ENCODE measurements at regions not wholly inside any gene's neighbourhood (a gene's known extent, or its start where the extent isn't known, plus 50 kb on each side); places are given as distances from the start of the nearest gene placed in this dataset.
"Not testable (repeated sequence)": the region's sequence is repeated elsewhere in the genome, so short reads cannot be mapped to it uniquely, and the experiment has no call there.

DNA sequence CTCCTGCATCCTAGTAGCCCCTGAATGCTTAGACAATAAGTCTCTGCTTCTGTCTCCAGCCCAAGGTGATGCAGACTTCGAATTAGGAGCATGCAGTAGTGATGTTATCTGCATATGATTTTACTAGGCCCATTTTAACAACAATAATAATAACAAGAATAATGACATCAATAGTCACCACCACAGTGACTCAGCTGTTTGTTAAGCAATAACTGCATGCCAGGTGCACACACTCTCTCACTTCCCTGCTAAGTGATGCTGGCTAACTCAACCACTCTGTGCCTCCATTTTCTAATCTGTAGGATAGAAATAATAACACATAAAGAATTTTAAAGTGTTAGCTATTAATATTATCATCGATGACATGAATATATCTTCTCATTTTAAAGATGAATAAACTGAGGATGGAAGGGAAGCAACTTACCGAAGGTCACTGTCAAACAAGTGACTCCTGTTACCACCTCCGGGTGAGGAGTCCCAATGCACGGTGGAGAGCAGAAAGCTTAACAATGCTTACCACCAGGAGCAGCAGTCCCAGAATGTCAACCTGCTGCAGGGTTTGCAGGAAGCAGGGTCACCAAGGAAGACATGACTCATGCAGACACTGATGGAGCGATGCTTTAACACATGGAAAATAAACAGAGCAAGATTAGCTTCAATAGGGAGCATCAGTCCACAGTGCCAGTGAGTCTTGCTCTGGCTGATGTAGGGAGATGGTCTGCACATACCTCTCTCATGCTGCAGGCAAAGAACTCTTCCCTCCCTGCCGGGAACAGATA is 290.2 kb downstream of the SPATA17 start:
- no peak for DNase-seq

DNA sequence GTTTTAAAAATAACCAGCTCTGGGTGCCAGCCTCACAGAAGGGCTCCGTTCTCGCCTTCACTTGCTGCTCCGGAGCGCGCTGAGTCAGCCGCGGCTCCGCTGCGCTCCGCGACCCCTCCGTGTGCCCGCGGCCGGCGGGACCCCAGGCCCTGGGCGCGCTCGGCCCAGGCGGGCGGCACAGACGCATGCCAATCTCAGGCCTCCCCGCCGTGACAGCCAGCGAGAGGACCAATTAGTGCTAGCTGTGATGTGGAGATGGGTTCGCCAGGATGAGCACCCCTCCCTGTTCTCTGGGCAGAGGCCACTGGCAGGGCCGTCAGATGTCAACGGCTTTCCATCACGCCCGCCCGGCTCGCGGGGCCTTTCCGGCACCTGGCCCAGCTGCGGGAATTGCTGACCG is 293.8 kb downstream of the SPATA17 start:
- DNase-seq, result no peak

DNA sequence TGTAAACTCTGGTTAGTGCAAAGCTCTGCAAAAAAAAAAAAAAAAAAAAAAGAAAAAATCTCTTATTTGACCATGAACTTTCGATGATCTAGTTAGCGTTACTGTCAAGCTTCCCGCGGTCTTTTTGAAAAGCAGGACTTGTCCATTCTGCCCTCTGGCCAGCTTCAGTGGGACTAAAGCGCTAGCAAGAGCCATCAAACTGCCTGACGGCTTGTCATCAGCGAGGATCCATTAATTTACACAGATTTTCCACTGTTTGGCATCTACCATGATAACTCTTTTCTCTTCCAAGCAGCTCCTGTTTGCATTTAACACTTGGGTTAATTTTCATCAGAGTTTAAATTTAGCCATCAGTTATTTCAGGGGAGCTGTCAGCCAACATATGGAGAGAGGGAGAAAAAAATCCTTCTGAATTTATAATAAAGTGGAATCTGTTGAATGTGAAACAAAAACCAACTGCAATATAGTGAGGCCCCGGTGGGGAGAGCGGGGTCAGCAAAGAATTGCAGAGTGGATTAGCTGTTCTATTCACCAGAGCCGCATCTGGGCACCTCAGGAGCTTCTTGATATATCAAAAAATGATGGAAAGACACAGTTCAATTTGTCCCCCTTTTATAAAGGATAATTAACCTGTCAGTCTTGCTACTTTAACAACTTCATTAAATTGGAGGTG is 298.2 kb downstream of the SPATA17 start:
- DNase-seq, result no peak

DNA sequence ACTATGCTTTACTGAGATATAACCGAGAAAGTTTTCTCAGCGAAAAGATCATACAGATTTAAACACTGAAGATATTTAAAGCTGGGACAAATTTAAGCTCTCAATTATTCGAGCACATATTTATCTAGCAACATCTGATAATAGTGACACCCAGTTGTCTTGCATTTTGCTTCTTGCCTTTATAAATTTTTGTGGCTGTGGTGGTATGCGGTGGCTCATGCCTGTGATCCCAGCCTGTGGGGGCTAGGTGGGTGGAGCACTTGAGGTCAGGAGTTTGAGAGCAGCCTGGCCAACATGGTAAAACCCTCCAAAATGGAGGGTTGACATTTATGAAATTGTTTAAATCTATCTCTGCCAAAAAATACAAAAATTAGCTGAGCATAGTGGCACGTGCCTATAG is 312.2 kb downstream of the SPATA17 start:
- DNase-seq, result no peak

DNA sequence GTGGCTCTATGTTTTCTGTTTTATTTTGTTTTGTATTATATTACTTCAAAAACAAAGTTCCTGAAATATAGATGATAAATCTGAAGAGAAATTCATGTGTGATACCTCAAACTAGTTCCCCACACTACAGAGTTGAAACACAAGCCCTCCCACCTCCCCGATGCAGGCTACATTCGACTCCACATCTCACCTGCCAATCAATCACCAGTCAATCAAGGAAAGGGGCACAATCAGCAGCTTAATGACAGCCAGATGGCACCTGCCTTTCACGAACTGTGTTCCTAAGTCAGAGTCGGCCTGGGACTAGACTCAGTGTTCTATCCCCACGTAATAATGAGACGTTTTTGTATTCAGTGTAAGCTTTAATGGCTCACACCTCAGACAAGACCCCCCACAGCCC is 313.4 kb downstream of the SPATA17 start:
- DNase-seq, result no peak

DNA sequence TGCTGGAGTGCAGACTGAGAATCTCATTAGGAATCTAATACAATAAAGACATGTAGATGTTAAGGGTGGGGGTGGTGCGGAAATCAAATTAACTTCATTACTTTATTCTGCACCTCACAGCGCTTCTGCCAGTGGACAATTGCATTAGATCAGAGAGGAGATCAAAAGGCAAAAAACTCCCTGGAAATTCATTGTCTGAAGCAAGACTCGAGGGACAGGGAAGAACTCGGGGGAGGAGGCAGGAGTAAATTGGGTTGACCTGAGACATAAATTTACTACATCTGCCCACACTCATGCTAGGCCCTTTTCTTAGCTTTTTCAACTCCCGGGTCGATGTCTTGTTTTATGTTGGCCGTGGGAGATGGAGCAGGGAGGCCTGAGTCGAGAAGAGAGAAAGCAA is 315.4 kb downstream of the SPATA17 start:
- DNase-seq, result no peak

DNA sequence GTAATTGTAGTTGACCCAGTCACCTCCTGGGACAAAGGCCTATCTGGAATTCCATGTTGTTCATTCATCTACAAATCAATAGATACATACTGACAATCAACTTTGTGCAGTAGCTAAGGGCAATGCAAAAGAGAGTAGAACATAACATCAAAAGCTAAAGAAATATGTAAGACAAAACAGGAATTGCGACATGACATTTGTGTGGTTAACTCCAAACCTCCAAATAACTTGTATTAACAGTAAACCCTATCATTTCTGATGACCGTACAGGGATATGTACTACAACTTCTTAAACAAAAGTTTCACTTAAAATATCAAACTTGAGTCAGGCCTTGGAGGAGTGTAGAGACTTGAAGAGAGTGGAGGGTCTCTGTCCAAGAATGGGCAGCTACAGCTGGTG is 317.6 kb downstream of the SPATA17 start:
- DNase-seq, result no peak

DNA sequence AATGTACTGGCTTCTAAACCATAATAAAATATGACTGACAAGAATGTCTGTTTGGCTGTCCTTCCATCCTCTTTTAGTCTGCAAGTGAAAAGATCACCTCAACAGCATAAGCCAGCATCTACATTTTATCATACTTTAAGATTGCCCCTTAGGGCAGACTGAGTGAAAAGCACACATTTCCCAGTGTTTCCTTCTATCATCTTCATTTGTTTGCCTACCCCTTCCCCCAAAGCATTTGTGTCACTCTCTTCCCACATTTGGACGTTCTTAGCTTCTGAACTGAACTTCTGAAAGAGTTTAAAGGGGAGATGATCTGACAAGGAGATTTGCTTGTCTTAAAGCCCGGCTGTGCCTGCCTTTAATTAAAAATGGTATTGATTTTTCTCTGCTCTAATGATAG is 322.2 kb downstream of the SPATA17 start:
- DNase-seq, result no peak

DNA sequence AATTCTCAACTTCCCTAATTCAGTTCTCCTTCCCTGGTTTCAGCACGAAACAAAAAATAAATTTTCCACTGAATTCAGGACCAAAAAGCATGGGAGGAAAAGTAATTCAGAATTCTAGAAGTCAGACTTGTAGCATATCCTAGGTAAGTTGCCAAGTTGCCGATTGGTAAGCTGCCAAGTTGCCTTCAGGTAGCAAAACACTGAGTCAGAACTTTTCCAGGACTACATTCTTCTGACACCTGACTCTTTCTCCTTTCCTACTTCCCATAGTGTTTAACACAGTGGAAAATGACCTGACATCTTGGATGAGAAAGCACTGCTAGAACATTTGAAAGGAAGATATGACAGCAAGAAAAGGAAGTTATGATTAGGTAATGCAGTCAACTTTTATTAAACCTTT is 322.8 kb downstream of the SPATA17 start:
- no peak for DNase-seq

DNA sequence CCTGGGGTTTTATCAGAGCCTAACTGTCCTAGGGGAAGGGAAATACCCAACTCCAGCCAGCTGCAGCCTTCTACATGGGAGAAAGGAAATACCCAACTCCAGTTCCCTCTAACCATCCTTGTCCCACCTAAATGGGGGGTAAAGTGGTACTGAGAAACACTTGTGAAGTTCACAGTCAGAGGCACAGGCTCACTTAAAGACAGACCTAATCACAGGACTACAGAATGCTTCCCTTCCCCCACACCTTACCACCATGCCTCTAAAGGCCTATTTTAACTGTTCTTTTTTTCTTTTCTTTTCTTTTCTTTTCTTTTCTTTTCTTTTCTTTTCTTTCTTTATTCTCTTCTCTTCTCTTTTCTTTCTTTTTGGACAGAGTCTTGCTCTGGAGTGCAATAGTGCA is 324.6 kb downstream of the SPATA17 start:
- DNase-seq, result no peak

DNA sequence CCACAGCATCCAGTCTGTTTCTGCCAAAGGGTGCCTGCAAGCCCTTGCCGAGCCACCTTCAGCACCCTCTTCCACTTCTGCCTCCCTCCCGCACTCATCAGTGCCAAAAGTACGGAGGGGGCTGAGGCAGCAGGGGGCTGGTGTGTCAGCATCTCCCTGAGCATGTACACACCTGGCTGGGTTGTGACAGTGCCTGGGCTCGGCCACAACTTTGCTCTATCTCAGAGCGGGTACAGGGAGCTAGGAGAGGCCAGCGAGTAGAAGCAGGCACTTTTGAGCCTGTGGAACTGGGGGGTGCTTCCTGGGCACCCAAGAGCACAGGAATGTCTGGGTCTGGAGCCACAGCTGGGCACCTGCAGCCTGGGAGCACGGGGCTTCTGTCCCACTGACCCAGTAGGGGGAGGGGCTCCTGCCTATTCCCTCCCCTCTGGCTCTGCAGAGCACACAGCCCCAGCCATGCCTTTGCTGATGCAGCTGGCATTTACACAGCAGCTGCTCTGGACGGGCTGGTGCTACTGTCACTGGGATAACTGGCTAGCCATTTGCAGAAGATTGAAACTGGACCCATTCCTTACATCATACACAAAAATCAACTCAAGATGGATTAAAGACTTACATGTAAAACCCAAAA is 319.8 kb upstream of the RRP15 start:
- DNase-seq, result no peak

DNA sequence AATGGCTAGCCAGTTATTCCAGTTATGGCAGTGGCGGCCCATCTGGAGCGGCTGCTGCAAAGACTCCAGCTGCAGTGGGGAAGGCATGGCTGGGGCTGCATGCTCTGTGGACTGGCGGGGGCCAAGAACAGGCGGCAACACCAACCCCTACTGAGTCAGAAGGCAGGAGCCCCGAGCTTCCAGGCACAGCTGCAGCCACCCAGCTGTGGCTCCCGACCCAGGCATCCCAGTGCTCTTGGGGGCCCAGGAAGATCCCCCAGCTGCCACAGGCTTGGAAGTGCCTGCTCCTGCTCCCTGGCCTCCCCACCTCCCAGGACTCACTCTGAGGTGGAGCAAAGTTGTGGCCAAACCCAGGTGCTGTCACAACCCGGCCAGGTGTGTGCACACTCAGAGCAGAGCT is 317.0 kb upstream of the RRP15 start:
- DNase-seq, result no peak

DNA sequence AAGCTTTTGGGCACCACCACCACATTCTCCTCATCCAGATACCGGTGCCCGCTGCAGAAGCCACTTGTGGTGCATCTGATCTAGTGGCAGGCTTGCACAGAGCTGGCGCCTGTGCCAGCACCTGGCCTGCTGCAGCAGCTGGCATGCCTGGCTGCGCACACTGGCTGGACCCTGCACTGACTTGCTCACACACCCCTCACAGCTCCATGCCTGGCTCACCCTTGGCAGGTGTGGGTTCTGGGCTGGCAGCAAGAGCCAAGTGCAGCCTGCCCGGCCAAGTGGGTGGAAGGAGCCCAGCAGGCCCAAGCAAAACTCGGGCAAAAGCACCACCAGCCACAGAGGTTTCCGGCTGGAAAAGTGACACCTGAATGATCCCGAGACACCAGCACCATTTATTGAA is 315.7 kb upstream of the RRP15 start:
- no peak for DNase-seq

DNA sequence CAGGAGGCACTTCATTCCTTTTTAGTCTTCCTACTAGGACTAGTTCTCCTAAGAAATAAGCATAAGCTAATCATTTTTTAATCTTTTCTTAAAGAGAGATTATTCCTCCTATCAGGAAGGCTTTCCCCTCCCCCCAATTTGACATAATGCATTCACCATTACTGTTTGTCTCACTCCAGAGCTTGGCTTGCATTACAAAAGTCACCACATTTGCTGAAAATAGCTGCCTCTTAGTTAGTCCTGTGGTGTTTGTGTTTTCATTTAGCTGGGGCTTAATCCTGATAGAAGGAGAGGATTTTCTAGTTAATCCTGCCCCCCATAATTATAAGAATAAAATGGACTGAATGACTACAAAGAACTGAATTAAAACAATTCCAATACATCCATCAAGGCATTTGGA is 307.1 kb upstream of the RRP15 start:
- no peak for DNase-seq

DNA sequence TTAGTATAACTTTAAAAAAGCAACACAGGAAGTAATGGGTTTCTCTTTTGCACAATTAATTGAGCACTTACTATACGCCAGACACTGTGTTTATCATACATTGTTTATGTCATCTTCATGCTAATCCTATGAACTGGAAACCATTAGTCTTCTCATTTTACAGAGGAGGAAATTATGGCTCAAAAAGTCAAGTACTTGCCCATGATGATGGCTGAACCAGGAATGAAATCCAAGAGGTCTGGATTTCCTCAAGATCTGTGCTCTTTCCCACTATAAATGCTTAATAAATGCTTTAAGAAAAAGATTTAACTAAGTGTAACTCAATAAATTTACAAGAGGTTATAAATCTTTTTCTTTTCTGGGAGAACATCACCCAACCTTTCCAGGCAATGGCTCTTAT is 303.7 kb upstream of the RRP15 start:
- DNase-seq, result no peak

DNA sequence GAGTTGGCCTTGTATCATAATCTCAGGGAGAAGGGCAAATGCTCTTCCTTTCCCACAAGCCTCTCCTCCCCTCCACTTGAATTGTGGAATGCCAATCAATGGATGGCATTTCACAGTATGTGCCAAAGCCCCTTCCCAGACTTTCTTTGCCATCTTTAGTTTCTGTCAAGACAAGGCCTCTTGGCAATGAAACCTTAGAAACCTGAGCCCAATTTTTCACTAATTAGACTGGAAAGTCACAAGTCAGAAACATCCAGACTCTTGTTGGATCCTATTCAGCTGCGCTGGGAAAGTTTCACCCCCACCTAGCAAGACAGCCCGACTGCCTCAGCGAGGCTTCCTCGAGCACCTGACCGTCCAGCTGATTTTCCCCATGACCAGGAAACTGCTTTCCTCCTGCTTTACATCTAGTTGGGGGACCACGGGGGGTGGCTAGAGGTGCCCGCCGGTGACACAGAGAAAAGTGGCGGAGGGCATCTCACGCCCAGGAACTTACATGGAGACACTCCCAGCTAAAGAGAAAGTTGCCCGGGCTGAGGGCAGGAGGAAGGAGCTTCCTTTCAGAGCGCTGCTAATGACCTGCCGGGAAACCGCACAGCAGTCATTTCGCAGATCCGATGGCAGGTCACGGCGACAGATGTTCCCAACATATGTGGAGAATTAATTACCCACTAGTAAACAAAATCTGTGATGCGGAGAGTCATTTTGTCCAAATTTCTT is 302.6 kb upstream of the RRP15 start:
- DNase-seq, result no peak

DNA sequence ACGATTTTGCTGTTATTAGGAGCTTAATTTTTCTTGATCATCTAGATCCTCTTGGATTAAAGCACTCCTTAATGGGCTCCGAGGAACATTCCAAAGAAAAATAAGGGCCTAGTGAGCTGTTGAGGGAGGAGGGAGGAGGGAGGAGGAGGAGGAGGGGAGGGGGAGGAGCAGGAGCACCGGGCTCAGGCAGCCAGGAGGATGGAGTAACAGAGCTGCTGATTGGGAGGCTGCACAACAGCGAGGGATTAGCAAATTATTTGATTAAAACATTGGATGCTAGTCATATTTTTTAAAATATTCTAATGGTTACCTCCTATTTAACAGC is 302.1 kb upstream of the RRP15 start:
- no peak for DNase-seq

DNA sequence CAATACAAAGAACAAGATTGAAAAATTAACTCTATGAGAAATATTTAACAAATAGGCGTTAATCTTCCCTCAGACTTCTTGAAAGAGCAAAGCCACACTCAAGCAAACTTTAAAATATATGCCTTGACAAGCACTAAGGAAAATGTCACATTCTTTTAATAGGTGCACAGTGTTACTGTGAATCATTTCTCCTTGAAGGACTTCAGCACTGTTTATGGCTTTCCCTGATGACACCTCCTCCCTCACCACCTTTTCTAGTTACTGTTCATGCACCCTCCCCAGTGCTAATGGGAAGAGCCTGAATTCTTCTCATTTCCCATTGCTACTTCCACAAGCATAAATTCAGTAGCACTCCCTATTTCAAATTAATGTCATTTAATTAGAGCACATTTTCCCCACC is 299.5 kb upstream of the RRP15 start:
- no peak for DNase-seq

DNA sequence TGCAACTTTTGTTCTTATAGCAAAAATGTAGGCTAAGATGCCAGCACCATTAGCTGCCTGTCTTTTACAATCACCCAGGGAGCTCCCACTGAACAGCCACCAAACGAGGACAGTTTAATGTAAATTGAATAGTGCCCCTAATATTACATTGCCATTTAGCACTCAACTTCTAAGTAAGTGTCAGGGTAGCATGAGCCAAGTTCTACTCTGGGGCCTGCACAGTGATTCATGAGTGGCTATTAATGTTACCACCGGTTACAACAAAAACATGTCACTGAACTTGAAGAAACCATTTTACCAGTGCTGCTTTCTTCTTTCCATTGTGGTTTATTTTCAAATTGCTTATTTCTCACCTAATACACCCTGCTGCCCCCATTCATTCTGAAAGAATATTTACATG is 295.6 kb upstream of the RRP15 start:
- DNase-seq, result no peak

DNA sequence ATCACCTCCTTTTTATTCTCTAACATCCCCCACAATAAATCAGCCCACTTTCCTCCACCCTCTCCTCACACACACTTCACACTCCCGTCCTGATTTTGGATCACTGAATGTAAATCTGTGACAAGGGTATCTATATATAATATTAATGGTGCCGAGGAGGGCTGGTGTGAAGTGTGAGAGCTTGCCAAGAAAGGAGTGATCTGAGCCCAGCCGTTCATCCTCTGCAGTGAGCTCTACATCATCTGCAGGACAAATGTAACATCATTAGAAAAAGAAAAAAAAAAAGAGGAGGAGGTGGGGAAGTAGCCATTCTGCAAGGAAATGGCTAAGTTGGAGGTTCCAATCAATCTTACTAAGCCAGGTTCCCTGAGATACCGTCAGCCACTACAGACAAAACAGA is 291.7 kb upstream of the RRP15 start:
- DNase-seq, result no peak

DNA sequence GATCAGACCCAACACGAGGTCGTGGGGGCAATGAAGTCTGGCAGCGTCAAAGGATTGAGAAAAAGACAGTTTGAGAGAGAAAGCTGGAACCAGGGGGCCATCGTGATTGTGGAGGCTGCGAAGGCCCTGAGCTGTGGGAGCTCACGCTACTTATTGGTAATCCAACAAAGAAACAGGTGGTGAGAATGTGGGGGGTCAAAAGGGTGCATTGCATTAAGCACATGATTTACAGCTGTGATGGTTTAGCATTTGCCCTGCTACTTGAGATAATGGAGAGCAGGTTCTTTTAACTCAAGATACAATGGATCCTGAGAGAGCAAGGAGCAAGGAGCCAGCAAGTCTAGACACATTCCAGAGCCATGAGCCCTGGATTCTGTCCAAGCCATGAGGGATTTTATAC is 276.8 kb upstream of the RRP15 start:
- not testable (repeated sequence) for DNase-seq

DNA sequence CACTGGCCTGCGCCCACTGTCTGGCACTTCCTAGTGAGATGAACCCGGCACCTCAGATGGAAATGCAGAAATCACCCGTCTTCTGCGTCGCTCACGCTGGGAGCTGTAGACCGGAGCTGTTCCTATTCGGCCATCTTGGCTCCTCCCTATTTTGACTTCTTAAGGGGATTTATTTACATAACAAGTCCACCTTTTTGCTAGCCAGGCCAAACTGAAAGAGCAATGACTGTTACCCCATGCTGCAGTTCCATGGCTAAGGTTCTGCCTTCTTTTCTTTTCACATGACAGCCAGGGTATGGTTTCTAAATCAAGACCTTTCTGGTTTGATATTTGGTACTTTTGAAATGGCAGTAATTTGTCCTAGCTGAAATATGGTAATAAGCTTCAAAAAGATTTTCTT is 270.0 kb upstream of the RRP15 start:
- DNase-seq, result not testable (repeated sequence)

DNA sequence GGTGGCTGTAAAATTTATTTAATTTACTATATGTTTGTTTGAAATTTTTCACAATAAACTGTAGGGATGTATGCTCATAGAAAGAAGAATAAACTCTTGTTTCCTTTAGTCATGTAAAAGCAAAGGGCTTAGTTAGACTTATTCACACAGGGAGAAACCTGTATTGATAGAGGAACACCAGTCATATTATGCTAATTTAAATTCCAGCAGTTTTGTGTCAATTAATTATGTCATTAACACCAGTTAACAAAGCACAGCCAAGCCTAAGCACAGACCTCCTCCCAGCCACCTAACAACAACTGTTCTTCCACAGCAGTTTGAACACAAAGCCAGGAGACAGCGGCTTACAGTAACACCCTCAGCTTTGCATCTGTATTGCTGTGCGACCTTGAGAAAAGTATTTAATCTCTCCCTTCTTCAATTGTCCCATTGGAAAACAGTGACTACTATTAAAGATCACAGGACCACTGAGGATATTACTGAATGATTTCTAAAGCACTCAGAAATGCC is 260.8 kb upstream of the RRP15 start:
- DNase-seq, result no peak
